A172 (cell line): ENCODE measurements at regions not wholly inside any gene's neighbourhood (a gene's known extent, or its start where the extent isn't known, plus 50 kb on each side); places are given as distances from the start of the nearest gene placed in this dataset.
"Not testable (repeated sequence)": the region's sequence is repeated elsewhere in the genome, so short reads cannot be mapped to it uniquely, and the experiment has no call there.

Source experiments
- DNase-seq: peaks from one replicate; pipeline ENCODE4 v3.0.0-alpha.2; 2015; ENCODE audit warnings: low spot score

DNA sequence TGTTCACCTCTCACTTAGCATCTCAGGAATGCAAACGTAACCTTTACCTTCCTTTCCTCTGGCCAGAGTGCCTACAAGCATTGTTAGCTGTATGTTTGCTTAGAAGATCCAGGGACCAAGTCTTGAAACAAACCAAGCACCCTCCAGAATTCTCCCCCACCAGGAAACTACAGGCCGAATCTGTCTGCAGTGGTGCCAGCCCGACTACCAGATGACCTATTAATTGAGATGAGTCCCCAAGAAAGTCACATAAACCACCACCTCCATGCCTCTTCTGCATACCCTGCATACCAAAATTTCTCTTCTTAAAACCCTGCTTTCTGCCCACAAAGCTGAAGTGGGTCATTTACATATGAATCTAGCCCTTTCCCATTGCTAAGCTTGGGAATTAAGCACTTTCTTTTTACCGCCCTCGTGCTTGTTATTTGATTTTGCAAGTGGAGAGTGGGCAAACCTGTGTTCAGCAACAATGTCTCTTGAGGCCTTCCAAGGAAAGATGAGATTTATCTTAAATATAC is 1239.1 kb downstream of the CDH12 start:
- no peak for DNase-seq

DNA sequence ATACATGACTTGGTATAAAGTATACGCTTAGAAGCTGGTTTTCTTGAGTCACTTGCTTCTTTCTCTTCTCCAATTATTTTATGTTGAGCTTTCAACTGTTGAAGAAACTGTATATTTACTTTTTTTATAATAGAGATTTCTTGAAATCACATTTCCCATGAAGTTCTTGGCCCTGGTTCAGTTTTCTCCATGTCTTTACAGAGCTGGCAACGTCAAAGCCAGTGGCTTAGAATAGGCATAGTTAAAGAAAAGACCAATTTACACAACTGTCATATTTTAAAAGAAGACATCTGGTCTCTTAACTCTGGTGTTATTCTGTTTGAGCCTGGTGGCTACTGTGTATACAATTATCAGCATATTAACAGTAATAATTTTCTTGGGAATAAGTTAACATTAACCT is 1249.3 kb downstream of the CDH12 start:
- no peak for DNase-seq

DNA sequence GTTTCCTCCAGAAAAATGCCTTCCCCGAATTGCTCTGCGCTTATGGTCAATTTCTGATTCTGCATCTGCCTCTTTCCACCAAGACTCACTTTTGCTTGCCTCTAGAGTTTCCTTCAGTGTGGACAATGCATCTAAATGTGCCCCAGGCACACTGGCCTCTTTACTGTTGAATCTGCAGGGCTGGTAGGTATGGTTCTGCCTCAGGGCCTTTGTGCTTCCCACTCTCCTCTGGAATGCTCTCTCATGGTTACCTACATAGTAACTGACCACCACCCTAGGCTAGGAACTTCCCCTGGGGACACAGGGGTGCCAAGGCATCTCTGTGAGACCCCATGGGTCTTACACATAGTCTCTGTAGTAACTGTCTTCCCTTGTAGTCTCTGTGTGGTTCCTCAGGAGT is 1258.6 kb downstream of the CDH12 start:
- no peak for DNase-seq

DNA sequence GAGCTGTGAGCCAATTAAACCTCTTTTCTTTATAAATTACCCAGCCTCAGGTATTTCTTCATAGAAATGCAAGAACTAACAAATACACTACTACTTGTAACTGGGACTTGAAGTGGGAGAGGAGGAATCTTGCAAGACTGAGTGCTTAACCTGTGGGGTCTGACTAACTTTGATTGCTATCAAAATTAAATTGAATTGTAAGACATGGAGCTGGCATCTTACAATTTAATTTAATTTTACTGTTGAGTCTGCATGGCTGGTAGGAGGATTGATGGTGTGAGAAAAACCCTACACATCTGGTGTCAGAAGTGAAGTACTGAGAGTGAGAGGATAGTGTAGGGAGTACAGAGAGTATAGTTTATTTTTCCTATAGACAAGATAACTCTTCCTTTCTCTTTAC is 1259.9 kb downstream of the CDH12 start:
- DNase-seq, result no peak

DNA sequence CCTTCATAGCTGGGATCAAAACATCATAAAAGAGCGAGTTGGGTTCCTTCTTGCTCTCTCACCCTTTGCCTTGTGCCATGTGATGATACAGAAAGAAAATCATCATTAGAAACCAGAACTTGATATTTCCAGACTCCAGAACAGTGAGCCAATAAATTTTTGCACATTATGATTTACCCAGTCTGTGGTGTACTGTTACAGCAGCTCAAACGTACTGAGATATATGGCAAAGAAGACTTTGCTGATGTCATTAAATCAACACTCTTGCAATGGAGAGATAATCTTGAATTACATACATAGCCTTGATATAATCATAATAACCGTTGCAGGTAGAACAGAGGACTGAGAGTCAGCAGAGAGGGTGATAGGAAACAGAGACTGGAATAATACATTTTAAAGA is 1271.6 kb downstream of the CDH12 start:
- no peak for DNase-seq

DNA sequence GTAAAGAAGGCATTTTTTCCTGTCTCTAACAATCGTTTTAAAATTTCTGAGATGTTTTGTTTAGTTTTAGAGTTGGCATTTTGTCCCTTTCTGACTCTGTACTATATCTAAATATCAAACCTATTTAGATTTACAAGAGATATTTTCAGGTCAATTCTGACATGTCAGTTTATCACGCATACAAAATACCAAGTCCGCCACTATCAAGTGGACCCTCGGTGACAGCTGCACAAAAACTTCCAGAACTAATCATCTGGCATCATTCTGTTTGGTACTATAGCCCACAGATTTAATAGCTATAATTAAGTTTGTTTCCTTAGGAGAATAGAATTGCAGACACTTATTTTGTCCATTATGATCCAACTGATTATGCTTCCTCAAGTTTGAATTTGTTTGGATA is 1278.2 kb downstream of the CDH12 start:
- DNase-seq, result no peak

DNA sequence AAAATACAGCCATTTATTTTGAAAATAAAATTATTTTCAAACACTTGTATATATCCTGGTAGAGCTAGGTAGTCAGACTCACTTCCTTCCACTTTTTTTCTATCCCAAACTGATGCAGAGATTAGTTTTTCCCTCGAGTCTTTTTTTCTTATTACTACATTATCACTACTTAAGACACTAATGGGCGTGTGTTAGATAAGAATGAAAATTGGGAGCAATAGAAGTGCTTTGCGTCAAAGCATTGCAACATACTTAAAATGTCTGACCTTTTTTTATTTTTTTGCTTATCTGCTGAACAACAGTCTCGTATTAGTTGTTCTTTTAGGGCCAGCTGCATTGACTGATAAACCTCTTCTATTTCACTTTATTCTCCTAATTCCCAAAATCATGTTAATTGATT is 1278.7 kb downstream of the CDH12 start:
- peak; percentile 3 for DNase-seq

DNA sequence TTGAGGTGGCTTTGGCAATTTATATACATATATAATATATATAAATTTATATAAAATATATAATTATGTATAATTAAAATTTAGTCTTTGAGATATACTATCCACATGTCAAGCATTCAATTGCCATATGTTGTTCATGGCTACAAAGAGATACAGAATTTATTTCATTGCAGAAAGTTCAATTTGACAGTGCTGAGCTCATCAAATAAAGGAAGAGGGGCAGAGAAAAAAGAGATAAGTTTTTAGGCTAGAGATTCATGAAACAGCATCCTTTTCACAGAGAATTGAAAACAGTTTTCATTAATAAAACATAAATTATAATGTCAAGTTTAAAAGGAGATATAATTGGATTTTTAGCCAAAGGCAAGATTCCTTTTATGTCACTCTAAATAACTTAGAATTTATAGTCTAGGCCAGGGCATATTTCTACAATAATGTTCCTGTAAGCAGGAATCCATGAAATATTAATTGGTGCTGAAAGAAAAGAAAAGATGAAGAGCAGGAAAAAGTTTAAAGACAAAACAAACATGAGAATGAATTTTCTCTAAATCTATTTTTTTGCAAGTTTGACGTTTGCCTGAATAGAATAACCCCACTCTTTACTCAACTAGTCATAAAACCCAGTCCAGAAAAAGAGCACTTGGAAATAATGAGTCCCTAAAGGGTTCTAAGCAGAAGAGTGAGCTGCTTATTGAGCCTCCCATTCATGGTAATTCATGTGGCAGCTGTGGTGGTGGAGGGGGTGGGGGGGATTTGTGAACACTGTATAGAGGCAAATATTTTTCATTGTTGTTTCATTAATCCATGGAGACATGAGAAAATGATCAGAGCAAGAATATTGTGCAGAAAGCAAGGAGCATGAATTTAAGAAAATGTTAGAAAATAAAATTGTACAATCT is 1279.5 kb downstream of the CDH12 start:
- no peak for DNase-seq

DNA sequence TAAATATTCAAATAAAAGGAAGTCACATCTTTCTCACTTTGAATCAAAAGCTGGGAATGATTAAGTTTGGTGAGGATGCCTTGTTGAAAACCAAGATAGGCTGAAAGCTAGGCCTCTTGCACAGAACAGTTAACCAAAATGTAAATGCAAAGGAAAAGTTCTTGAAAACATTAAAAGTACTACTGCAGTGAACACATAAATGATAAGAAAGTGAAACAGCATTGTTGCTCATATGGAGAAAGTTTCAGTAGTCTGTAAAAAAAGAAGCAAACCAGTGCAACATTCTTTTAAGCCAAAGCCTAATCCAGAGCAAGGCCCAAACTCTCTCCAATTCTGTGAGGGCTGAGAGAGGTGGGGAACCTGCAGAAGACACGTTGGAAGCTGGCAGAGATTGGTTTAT is 1281.9 kb downstream of the CDH12 start:
- not testable (repeated sequence) for DNase-seq

DNA sequence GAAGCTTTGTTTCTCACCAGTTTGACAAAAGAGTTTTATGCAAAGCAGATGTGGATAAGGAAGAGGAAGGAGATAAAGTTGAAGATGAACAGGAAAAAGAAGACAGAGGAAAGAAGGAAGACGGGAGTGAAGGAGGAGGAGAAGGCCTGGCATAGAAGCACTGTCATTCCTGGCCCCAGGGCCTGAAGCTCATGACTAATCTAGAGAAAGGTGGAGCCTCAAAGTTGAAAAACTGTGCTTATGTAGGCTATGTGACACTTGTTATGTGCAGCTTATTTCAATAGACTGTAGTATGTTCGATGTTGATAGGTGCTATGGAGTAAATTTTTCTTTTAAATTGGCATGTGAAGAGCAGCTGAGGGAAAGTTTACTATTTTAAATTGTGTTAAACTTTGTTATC is 1294.0 kb downstream of the CDH12 start:
- peak; percentile 23 for DNase-seq

DNA sequence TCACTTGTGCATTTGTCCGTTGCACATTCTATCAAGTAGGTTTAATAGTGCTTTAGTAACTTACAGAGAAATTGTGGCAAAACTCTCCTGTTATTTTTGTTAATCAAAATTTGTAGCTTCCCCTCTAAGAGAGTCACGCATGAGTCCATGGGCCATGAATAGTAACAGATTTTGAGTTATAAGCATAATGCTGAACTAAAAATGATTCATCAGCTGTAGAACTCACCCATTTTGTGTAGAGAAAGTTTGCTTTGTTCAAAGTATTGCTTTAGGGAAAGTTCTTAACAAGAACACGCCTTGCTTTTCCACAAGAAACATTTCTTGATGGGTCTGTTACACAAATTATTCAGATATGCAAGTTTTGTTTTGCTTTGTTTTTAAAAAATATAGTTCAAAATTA is 1300.9 kb downstream of the CDH12 start:
- not testable (repeated sequence) for DNase-seq

DNA sequence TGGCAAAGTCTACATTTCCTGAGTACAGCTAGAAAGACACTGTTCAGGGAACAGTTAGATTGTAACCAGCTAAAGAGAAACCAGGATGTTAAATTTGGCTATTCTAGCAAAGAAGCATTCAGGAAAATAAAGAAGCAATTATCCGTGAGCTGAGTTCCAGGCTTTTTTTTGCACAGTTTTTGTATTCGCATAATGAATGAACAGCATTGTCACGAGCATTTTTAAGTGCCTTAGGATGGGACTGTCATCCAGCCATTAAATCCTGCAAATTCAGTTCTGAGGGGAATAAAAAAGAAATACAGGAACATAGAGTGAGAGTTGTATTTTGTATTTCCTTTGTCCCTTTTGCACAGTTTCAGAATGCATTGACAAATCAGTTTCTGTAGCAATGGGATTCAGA is 1302.2 kb downstream of the CDH12 start:
- DNase-seq, result not testable (repeated sequence)

DNA sequence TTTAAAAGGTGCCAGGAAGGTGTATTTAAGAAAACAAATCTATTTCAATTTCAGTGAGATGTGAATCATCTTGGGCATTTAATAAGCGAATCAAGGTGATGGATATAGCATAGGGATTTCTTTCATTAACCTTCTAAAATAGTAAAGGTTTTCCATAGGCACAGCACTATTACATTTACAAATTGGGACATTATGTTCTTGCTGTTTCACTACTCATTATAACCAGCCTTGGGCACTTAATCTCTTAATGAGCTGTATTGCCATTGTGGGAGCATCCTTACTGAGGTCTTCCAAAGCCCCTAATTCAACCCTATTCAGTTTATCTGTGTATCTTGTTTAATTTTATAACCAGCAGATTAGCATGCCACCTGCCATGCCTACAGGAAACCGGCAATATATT is 1305.5 kb downstream of the CDH12 start:
- not testable (repeated sequence) for DNase-seq

DNA sequence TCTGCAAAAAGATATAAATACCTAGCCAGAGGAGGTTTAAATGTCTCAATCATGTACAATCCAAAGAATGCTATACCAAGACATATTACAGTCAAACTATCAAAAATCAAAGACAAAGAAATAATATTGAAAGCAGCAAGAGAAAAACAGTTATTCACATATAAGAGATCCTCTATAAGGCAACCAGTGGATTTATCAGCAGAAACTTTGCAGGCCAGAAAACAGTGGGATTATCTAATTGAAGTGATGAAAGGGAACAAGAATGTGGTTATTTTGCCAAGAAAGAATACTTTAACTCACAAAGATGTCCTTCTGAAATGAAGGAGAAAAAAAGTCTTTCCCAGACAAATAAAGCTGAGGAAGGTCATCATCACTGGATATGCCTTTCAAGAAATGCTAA is 1318.0 kb downstream of the CDH12 start:
- DNase-seq, result not testable (repeated sequence)

DNA sequence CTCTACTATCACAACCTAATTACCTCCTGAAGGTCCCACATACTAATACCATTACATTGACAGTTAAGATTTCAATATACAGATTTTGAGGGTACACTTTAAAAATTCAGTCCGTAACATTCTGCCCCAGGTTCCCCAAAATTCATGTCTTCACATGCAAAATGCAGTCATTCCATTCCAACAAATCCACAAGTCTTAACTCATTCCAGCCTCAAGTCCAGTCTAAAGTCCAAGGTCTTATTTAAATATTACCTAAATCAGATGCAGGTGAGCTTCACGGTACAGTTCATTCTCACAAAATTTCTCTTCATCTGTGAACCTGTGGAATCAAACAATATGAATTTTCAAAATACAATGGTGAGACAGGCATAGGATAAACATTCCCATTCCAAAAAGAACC is 1332.0 kb downstream of the CDH12 start:
- not testable (repeated sequence) for DNase-seq

DNA sequence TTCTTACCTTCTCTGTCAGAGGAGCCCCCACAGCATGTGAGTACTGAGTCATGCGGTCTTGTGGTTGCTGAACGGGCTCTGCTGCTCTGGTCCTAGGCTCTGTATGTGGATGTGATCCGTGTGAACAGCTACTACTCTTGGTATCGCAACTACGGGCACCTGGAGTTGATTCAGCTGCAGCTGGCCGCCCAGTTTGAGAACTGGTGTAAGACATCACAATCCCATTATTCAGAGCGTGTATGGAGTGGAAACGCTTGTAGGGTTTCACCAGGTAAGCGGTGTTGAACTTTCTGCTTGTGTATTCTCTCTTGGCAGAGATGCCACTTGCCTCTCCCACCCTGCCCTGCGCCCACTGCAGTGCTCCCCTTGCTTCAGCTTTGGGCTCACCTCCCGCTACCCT is 1356.2 kb downstream of the CDH12 start:
- DNase-seq, result not testable (repeated sequence)

DNA sequence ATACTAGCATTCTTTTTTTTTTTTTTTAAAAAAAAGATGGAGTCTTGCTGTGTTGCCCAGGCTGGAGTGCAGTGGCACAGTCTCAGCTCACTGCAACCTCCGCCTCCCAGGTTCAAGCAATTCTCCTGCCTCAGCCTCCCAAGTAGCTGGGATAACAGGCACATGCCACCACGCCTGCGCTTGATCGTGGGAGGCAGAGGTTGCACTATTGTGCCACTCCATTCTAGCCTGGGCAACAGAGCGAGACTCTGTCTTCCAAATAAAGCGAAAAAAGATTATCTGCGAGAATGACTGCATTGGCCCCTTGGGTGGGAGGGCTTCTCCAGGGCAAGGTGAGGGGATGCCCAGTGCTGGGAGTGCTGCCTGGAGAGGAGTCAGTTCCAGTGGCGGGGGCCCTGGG is 1357.1 kb downstream of the CDH12 start:
- not testable (repeated sequence) for DNase-seq

DNA sequence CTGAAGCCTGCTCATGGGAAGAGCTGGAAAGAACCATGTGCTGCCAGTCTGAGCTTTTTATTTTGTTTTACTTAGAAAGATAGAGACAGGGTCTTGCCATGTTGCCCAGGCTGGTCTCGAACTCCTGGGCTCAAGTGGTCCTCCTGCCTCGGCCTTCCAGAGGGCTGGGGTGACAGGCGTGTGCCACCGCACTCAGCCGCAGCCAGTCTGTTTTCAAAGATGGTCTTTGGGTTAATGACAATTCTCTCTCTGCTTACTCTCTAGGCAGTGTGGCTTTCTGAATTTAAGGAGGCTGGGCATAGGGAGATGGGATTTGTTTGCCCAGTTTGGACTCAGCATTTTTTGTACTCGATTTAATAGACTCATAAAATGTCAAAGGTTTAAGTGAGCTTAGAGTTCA is 1357.9 kb downstream of the CDH12 start:
- DNase-seq, result not testable (repeated sequence)

DNA sequence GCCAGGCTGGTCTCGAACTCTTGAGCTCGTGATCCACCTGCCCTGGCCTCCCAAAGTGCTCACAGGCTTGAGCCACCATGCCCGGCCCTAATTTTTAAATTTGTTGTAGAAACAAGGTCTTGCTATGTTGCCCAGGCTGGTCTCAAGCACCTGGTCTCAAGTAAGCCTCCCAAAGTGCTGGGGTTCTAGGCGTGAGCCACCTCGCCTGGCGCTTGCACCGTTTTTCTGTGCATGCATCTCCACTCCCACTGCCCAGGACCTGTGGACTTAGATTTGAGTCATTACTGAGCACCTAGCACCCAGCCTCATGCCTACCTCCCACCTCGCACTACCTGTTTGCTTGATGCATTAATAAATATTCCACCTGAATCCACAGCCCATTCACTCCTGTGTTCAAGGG is 1359.1 kb downstream of the CDH12 start:
- not testable (repeated sequence) for DNase-seq

DNA sequence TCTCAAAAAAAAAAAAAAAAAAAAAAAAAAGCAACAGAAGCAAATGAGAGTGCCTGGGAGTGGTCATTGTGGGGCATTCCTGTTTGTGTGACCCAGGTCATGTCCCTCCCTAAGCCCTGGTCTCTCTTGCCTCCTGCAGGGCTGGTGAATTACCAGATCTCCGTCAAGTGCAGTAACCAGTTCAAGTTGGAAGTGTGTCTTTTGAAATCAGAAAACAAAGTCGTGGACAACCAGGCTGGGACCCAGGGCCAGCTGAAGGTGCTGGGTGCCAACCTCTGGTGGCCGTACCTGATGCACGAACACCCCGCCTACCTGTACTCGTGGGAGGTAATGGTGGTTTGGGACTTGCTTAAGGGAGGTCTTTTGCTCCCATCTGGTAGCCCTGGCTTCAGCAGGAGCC is 1362.0 kb downstream of the CDH12 start:
- DNase-seq, result not testable (repeated sequence)

DNA sequence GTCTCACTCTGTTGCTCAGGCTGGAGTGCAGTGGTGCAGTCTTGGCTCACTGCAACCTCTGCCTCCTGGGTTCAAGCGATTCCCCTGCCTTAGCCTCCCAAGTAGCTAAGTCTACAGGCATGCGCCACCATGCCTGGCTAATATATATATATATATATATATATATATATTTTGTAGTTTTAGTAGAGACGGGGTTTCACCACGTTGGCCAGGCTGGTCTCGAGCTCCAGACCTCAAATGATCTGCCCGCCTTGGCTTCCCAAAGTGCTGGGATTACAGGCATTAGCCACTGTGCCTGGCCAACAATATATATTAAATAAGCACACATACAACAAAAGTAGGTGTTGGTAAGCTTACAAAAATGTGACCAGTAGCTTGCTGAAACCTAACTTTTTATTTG is 1364.3 kb downstream of the CDH12 start:
- not testable (repeated sequence) for DNase-seq

DNA sequence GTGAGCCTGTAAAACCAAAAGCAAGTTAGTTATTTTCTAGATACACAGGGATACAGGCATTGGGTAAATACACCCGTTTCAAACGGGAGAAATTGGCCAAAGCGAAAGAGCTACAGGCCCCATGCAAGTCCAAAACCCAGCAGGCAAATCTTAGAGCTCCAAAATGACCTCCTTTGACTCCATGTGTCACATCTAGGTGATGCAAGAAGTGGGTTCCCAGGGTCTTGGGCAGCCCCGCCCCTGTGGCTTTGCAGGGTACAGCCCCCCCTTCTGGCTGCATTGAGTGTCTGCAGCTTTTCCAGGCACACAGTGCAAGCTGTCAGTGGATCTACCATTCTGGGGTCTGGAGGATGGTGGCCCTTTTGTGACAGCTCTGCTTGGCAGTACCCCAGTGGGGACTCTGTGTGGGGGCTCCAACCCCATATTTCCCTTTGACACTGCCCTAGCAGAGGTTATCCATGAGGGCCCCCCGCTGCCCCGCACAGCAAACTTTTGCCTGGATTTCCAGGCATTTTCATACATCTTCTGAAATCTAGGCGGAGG is 1367.6 kb downstream of the CDH12 start:
- DNase-seq, result not testable (repeated sequence)

DNA sequence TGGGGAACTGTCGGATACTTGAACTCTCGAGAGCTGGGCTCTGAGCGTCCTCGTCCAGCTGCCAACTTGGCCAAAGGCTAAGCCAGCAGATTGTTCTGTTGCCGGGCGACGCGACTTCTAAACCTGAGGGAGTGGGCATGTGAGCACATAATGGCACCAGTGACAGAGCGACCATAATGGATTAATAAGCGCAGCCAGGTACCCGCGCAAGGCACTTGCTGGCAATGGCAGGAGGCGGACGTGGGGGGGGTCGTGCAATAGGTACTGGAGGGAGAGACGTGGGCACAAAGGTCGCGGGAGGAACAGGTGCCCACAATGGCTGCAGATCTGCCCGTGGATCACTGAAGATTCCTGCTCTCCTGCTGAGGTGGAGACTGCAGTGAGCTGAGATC is 1368.7 kb downstream of the CDH12 start:
- DNase-seq, result not testable (repeated sequence)
